Skeletal muscle satellite cell (primary cell): ENCODE measurements at regions not wholly inside any gene's neighbourhood (a gene's known extent, or its start where the extent isn't known, plus 50 kb on each side); places are given as distances from the start of the nearest gene placed in this dataset.

Experiments used
- H3K27me3 ChIP-seq: 2 replicates; pipeline ENCODE4 v1.7.0; 2013; ENCODE audit warnings: low read length; ENCODE audit not compliant: control insufficient read depth, insufficient read depth
- H3K36me3 ChIP-seq: 2 replicates; pipeline ENCODE4 v1.7.0; 2013; ENCODE audit warnings: mild to moderate bottlenecking, control low read depth, low read length; ENCODE audit not compliant: insufficient read depth
- H3K4me1 ChIP-seq: 2 replicates; pipeline ENCODE4 v1.7.0; 2013; ENCODE audit warnings: low read length; ENCODE audit not compliant: control insufficient read depth, insufficient read depth
- H3K4me2 ChIP-seq: 2 replicates; pipeline ENCODE4 v1.7.0; 2013; ENCODE audit warnings: mild to moderate bottlenecking, low read length
- H3K4me3 ChIP-seq: 2 replicates; pipeline ENCODE4 v1.7.0; 2013; ENCODE audit warnings: low read length
- H3K9ac ChIP-seq: 2 replicates; pipeline ENCODE4 v1.7.0; 2013; ENCODE audit warnings: mild to moderate bottlenecking, low read depth, low read length, moderate library complexity
- H3K9me3 ChIP-seq: replicated peaks from 2 replicates; pipeline ENCODE4 v1.7.0; 2013; ENCODE audit warnings: mild to moderate bottlenecking, control low read depth, low read length

GRCh38 chr9:7243838-7244237, 486.1 kb downstream of the KDM4C start:
- H3K4me1 ChIP-seq = no peaks in the 10 kb centered on the region
- H3K9ac ChIP-seq = no peak overlapping the region
- no peaks in the 10 kb centered on the region for H3K27me3 ChIP-seq
- no peaks in the 10 kb centered on the region for H3K36me3 ChIP-seq
- no peak overlapping the region for H3K4me3 ChIP-seq
- H3K4me2 ChIP-seq = no peak overlapping the region
- H3K9me3 ChIP-seq = no peaks in the 10 kb centered on the region

DNA sequence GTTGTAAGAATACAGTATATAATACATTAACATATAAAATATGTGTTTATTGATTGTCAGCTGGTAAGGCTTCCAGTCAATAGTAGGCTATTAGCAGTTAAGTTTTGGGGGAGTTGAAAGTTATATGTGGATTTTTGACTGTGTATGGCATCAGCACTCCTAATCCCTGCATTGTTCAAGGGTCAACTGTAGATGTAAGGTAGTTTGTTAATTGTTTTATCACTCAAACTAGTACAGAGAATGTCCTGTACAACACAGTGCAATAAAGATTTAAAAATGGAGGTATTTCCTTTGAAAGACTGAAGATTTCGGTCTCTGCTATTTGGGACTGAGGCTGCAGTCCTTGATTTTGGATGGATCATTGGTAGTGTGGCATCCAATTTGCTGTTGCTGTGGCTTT, 484.4 kb downstream of the KDM4C start:
- no peak overlapping the region for H3K4me3 ChIP-seq
- no peaks in the 10 kb centered on the region for H3K9me3 ChIP-seq
- no peak overlapping the region for H3K9ac ChIP-seq
- no peak overlapping the region for H3K4me2 ChIP-seq
- no peaks in the 10 kb centered on the region for H3K27me3 ChIP-seq
- no peaks in the 10 kb centered on the region for H3K4me1 ChIP-seq
- H3K36me3 ChIP-seq = no peaks in the 10 kb centered on the region

GRCh38 chr9:7241694-7242093, 483.9 kb downstream of the KDM4C start:
- Histone ChIP-seq H3K4me2 (no peak overlapping the region), H3K4me1 (no peaks in the 10 kb centered on the region), H3K4me3 (no peak overlapping the region)

DNA sequence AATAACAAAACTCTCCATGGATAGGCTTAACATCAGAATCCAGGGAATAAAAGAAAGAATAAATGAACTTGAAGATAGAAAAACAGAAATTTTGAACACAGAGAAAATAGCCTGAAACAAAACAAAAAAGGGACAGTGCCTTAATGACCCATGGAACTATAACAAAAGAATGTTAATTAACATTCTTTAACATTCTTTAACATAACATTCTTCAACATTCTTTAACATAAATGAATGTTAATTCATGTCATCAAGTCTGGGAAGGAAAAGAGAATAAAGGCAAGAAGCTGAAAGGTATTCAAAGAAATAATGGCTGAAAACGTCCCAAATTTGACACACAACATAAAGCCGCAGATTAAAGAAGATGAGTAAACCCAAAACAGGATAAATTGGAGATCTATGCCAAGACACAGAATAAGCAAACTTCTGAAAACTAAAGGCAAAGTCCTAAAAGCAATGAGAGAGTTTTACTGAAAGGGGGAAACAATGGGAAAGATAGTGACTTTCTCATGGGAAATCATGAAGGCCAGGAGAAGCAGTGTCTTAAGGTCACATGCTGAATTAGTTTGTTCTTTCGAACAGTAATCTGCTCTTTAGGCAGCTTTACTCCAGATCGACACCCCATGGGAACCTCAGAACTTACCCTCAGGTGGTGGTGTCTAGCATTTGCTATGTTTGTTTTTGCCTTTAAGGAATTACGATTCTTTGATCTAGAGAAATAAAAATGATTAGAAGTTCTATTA, 483.0 kb downstream of the KDM4C start:
- no peaks in the 10 kb centered on the region for H3K9me3 ChIP-seq
- no peak overlapping the region for H3K4me3 ChIP-seq
- no peaks in the 10 kb centered on the region for H3K27me3 ChIP-seq
- no peaks in the 10 kb centered on the region for H3K4me1 ChIP-seq
- no peaks in the 10 kb centered on the region for H3K36me3 ChIP-seq
- H3K4me2 ChIP-seq = no peak overlapping the region
- no peak overlapping the region for H3K9ac ChIP-seq

More at GRCh38 chr9:7241694-7242093, 483.9 kb downstream of the KDM4C start:
- no peaks in the 10 kb centered on the region for H3K27me3 ChIP-seq
- H3K36me3 ChIP-seq = no peaks in the 10 kb centered on the region
- H3K9ac ChIP-seq = no peak overlapping the region
- no peaks in the 10 kb centered on the region for H3K9me3 ChIP-seq

DNA sequence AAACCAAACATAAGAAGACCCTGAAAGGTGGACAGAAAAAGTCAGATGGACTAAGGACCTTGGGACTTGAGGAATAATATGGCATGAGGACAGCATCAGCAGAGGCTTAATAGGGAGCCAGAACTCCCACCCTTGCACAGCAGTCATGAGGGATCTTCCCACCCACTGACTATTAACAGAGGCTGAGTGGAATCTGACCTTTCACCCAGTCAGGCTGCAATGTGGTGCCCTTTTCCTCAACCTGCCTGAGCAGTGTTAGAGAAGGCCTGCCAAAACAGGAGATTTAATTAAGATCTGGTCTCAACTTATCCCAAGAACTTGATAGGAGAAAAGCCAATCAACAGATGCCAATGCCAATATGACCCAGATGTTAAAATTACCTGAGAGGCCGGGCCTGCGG, 481.9 kb downstream of the KDM4C start:
- no peak overlapping the region for H3K4me2 ChIP-seq
- H3K36me3 ChIP-seq = no peaks in the 10 kb centered on the region
- no peaks in the 10 kb centered on the region for H3K4me1 ChIP-seq
- no peaks in the 10 kb centered on the region for H3K9me3 ChIP-seq
- no peak overlapping the region for H3K9ac ChIP-seq
- H3K4me3 ChIP-seq = no peak overlapping the region
- no peaks in the 10 kb centered on the region for H3K27me3 ChIP-seq

GRCh38 chr9:7238247-7238637, 480.5 kb downstream of the KDM4C start:
- Histone ChIP-seq H3K4me2 (no peak overlapping the region), H3K36me3 (no peaks in the 10 kb centered on the region), H3K4me1 (no peaks in the 10 kb centered on the region), H3K9ac (no peak overlapping the region), H3K4me3 (no peak overlapping the region), H3K27me3 (no peaks in the 10 kb centered on the region), H3K9me3 (no peaks in the 10 kb centered on the region)

GRCh38 chr9:7237473-7238246, 479.9 kb downstream of the KDM4C start:
- Histone ChIP-seq H3K4me1 (no peaks in the 10 kb centered on the region), H3K4me2 (no peak overlapping the region), H3K9ac (no peak overlapping the region), H3K4me3 (no peak overlapping the region), H3K9me3 (no peaks in the 10 kb centered on the region), H3K36me3 (no peaks in the 10 kb centered on the region), H3K27me3 (no peaks in the 10 kb centered on the region)

- no peak overlapping the region for H3K9ac ChIP-seq
Measured at GRCh38 chr9:7236186-7236585, 478.4 kb downstream of the KDM4C start.

GRCh38 chr9:7234144-7234543, 476.4 kb downstream of the KDM4C start:
- H3K4me3 ChIP-seq = no peak overlapping the region
- no peak overlapping the region for H3K9ac ChIP-seq
- H3K4me2 ChIP-seq = no peak overlapping the region
- no peaks in the 10 kb centered on the region for H3K9me3 ChIP-seq
- peaks cover 7% of the 10 kb centered on the region for H3K27me3 ChIP-seq
- H3K4me1 ChIP-seq = no peaks in the 10 kb centered on the region
- H3K36me3 ChIP-seq = no peaks in the 10 kb centered on the region

More at GRCh38 chr9:7236186-7236585, 478.4 kb downstream of the KDM4C start:
- Histone ChIP-seq H3K4me2 (no peak overlapping the region), H3K9me3 (no peaks in the 10 kb centered on the region), H3K36me3 (no peaks in the 10 kb centered on the region), H3K4me3 (no peak overlapping the region), H3K4me1 (no peaks in the 10 kb centered on the region), H3K27me3 (no peaks in the 10 kb centered on the region)

- no peak overlapping the region for H3K4me3 ChIP-seq
- H3K27me3 ChIP-seq = peaks cover 18% of the 10 kb centered on the region
- H3K9ac ChIP-seq = no peak overlapping the region
- H3K4me2 ChIP-seq = no peak overlapping the region
- no peaks in the 10 kb centered on the region for H3K9me3 ChIP-seq
- no peaks in the 10 kb centered on the region for H3K4me1 ChIP-seq
- H3K36me3 ChIP-seq = no peaks in the 10 kb centered on the region
Measured at GRCh38 chr9:7229571-7229970, 471.8 kb downstream of the KDM4C start.

- no peak overlapping the region for H3K9ac ChIP-seq
- H3K4me2 ChIP-seq = no peak overlapping the region
Measured at GRCh38 chr9:7228726-7229125, 471.0 kb downstream of the KDM4C start.

GRCh38 chr9:7227951-7228350, 470.2 kb downstream of the KDM4C start:
- H3K4me3 ChIP-seq = no peak overlapping the region
- H3K4me1 ChIP-seq = no peaks in the 10 kb centered on the region
- H3K9ac ChIP-seq = no peak overlapping the region
- H3K36me3 ChIP-seq = no peaks in the 10 kb centered on the region
- no peak overlapping the region for H3K4me2 ChIP-seq
- H3K9me3 ChIP-seq = no peaks in the 10 kb centered on the region
- H3K27me3 ChIP-seq = peaks cover 25% of the 10 kb centered on the region

More at GRCh38 chr9:7228726-7229125, 471.0 kb downstream of the KDM4C start:
- Histone ChIP-seq H3K4me1 (no peaks in the 10 kb centered on the region), H3K27me3 (peaks cover 24% of the 10 kb centered on the region), H3K4me3 (no peak overlapping the region), H3K9me3 (no peaks in the 10 kb centered on the region), H3K36me3 (no peaks in the 10 kb centered on the region)
